SK-N-MC (cell line): ENCODE measurements at regions not wholly inside any gene's neighbourhood (a gene's known extent, or its start where the extent isn't known, plus 50 kb on each side); places are given as distances from the start of the nearest gene placed in this dataset.
"Not testable (repeated sequence)": the region's sequence is repeated elsewhere in the genome, so short reads cannot be mapped to it uniquely, and the experiment has no call there.

Experiments used
- DNase-seq: peaks from one replicate; pipeline ENCODE4 v3.0.0-alpha.2; 2011; ENCODE audit warnings: low read depth, low spot score
- H3K27ac ChIP-seq: fragments of 200-600 bp; sonication (generic); 2 replicates; pipeline ENCODE4 v1.5.1; 2016; ENCODE audit warnings: mixed run types
- H3K36me3 ChIP-seq: fragments of 200-600 bp; sonication (generic); 2 replicates; pipeline ENCODE4 v1.6.1; 2017; ENCODE audit warnings: antibody characterized with exemption, low read length, mixed read lengths; ENCODE audit not compliant: insufficient read depth
- H3K4me3 ChIP-seq: fragments of 200-600 bp; sonication (generic); 2 replicates; pipeline ENCODE4 v1.5.1; 2016
- H3K9ac ChIP-seq: fragments of 200-600 bp; sonication (generic); 2 replicates; pipeline ENCODE4 v1.8.0; 2017; ENCODE audit warnings: mixed run types, mixed read lengths; ENCODE audit not compliant: insufficient read length
- H3K9me3 ChIP-seq: fragments of 200-600 bp; sonication (generic); 2 replicates; pipeline ENCODE4 v1.6.1; 2017; ENCODE audit warnings: low read depth, mild to moderate bottlenecking, antibody characterized with exemption, low read length, moderate library complexity, mixed read lengths
- EZH2 ChIP-seq: fragments of 200-600 bp; sonication (generic); IDR thresholded peaks from one replicate; pipeline ENCODE4 v1.6.1; 2017; ENCODE audit warnings: antibody characterized with exemption
- FOXP2 ChIP-seq: optimal IDR thresholded peaks from 2 replicates; pipeline ENCODE3; 2011; ENCODE audit warnings: mild to moderate bottlenecking, moderate library complexity; ENCODE audit not compliant: insufficient read depth; ENCODE audit errors: extremely low read length, control extremely low read depth
- POLR2AphosphoS5 ChIP-seq: IDR thresholded peaks from 2 replicates; pipeline ENCODE4 v1.6.1; 2012; ENCODE audit warnings: mild to moderate bottlenecking, low read depth, low read length, borderline replicate concordance

DNA sequence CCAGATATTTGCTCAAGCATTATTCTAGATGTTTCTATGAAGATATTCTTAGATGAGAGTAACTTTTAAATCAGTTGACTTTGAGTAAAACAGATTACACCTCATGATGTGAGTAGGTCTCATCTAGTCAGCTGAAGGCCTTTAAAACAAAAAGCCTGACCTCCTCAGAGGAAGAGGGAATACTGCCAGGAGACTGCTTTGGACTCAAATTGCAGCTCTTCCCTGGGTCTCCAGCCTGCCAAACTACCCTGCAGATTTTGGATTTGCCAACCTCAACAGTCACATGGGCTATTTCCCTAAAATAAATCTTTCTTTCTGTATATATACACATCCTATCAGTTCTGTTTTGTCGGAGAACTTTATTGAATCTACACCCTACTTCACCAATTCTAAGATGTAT lies 182.5 kb upstream of the TENT5A start:
- Histone ChIP-seq H3K9me3 (no peaks in the 10 kb centered on the region), H3K36me3 (no peaks in the 10 kb centered on the region), H3K9ac (no peak overlapping the region), H3K27ac (no peak overlapping the region), H3K4me3 (no peak overlapping the region)
- DNase-seq, result no peak
- no peak for TF ChIP-seq POLR2AphosphoS5
- TF ChIP-seq EZH2, result no peak
- TF ChIP-seq FOXP2, result no peak

DNA sequence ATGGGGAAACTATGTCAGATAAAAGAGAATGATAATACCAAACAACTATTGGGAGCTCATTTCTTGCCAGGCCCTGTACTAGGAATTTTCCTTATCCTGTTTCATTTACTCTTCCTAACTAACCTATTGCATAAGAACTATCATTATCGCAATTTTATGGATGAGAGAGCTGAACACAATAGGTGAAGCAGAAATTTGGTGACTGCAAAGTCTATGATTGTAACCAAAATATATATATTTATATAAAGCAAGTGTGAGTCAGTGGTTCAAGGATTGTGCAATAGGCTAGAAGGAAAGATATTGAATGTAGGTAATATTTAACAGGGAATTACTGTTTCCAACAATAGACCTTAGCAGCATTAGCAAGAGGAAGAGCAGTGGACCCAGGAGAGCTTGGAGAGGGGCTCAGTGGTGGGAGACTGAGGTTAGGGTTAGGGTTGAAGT lies 181.1 kb upstream of the TENT5A start:
- no peaks in the 10 kb centered on the region for H3K36me3 ChIP-seq
- no peak for DNase-seq
- TF ChIP-seq POLR2AphosphoS5 (no peak), EZH2 (no peak), FOXP2 (no peak)
- H3K4me3 ChIP-seq, result no peak overlapping the region
- H3K9ac ChIP-seq, result no peak overlapping the region
- no peak overlapping the region for H3K27ac ChIP-seq
- H3K9me3 ChIP-seq, result no peaks in the 10 kb centered on the region

DNA sequence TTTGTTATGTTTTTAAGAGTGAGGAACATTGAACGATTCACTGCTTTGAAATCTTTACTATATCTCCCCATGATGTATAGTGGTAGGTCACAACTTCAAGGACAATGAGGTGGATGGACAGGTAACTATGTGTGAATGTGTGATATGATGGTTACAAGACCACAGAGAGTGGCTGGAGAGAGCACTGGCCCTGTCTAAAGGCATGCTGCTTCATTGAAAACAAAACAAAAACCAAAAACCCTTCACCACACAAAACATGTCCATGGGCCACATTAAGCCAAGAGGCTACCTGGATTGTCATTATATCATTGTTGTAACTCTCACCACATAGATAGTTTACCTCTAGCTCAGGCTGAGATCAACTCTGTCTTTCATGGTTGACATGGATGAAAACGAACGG lies 180.6 kb upstream of the TENT5A start:
- H3K36me3 ChIP-seq, result no peaks in the 10 kb centered on the region
- no peak overlapping the region for H3K4me3 ChIP-seq
- H3K27ac ChIP-seq, result no peak overlapping the region
- DNase-seq, result no peak
- H3K9ac ChIP-seq, result no peak overlapping the region
- no peaks in the 10 kb centered on the region for H3K9me3 ChIP-seq
- TF ChIP-seq FOXP2, result no peak
- no peak for TF ChIP-seq EZH2
- TF ChIP-seq POLR2AphosphoS5, result no peak

DNA sequence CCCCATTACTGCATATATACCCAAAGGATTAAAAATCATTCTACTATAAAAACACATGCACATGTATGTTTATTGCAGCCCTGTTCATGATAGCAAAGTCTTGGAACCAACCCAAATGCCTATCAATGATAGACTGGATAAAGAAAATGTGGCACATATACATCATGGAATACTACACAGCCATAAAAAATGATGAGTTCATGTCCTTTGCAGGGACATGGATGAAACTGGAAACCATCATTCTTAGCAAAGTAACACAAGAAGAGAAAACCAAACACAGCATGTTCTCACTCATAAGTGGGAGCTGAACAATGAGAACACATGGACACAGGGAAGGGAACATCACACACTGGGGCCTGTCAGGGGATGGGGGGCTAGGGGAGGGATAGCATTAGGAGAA lies 180.0 kb upstream of the TENT5A start:
- not testable (repeated sequence) for DNase-seq, H3K27ac ChIP-seq, H3K4me3 ChIP-seq, H3K9ac ChIP-seq, H3K36me3 ChIP-seq, H3K9me3 ChIP-seq

DNA sequence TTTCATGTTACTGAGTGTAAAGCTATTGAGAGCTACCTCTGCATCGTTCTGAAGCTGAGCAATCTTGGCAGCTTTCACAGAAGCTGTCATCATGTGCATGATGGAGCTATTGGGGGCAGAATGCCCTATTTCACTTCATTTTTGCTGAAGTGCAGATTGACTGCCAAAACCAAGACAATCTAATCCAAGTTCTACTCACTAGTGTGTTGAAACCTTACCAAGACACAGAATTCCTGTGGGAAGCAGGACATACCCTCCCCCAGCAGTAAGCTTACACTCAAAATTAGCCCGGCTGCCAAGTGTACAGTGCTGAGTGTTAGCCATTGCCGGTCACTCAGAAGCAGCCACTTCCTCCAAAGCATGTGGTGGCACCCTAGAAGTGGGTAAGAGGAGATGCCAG lies 177.3 kb upstream of the TENT5A start:
- H3K27ac ChIP-seq, result no peak overlapping the region
- no peaks in the 10 kb centered on the region for H3K9me3 ChIP-seq
- H3K4me3 ChIP-seq, result no peak overlapping the region
- no peak for DNase-seq
- no peaks in the 10 kb centered on the region for H3K36me3 ChIP-seq
- H3K9ac ChIP-seq, result no peak overlapping the region
- no peak for TF ChIP-seq FOXP2
- no peak for TF ChIP-seq EZH2
- no peak for TF ChIP-seq POLR2AphosphoS5

DNA sequence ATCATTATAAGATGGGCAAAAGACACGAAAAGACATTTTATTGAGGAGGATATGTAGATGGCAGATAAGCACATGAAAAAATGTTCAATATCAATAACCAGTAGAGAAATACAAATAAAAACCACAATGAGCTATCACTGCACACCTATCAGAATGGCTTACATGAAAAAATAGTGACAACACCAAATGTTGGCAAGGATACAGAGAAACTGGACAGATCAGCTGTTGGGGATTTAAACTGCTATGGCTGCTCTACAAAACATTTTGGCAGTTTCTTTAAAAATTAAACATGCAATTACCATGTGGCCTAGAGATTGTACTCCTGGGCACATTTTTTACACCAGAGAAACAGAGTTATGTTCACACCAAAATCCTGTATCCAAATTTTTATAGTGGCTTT lies 172.7 kb upstream of the TENT5A start:
- Histone ChIP-seq H3K9ac (no peak overlapping the region), H3K27ac (no peak overlapping the region), H3K36me3 (no peaks in the 10 kb centered on the region), H3K4me3 (no peak overlapping the region), H3K9me3 (0 out of 2 replicates have a peak, but pooled peaks cover 4% of the 10 kb centered on the region)
- TF ChIP-seq POLR2AphosphoS5 (no peak), FOXP2 (no peak), EZH2 (no peak)
- no peak for DNase-seq

DNA sequence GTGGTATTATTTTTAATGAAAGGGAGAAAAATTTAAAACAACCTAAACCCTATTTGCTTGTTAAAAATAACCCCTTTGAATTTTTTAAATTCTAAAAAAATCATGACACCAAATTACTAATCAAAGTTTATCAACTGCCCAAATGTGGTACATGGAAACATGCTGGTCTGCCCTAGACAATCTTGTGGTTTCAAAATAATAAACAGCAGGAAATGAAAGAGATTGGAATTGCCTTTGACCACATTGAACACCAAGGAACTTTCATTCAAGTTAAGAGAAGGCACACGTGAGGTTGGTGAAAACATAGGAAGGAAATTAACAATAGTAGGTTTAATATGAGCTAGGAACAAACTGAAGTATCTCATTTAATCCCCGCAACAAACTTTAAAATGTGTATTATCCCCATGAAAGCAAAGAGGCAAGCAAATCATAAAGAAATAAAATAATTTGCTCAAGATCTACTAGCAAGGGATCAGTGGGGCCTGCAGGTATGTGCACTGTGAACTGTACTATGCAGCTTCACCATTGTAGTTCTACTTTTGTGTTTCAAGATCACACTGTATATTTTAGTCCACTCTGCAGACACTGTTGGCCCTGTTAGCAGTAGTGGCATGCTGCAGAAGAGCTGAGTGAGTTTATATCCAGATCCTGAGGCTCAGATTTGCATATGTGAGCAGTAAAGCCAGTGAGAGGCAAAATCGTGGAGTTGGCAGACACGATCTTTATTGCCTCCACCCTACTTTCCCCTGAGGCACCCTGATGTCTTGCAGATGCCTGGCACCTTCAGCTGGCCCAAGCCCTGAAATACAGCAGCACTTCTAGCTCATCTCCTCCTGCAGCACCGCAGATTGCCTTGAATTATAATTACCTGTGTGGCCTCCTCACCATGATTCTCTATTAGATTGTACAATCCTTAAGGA lies 157.8 kb upstream of the TENT5A start:
- H3K9me3 ChIP-seq, result no peaks in the 10 kb centered on the region
- no peaks in the 10 kb centered on the region for H3K36me3 ChIP-seq
- peak; percentile 28 for DNase-seq
- H3K9ac ChIP-seq, result no peak overlapping the region
- peak overlapping the region; percentile 72 for H3K27ac ChIP-seq
- peak overlapping the region; percentile 25; the same call in 1 of the 2 replicates for H3K4me3 ChIP-seq
- TF ChIP-seq EZH2, result no peak
- no peak for TF ChIP-seq FOXP2
- no peak for TF ChIP-seq POLR2AphosphoS5

DNA sequence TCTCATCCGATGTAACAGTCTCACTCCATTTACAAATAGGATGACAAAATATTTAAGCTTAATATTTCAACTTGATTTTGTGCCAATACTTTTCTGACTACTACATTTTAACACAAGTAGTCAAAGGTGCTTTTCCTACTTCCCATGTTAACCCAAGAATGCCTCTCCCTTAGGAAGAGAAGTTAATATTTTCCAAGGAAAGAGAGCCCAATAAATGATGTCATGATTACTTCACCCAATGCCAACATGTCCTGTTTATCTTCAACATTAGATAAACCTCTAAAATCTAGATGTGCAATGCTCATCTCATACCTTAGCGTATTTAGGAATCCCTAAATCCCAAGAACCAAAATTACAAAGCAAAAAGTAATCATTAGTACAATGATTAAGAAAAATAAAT lies 156.7 kb upstream of the TENT5A start:
- Histone ChIP-seq H3K4me3 (no peak overlapping the region), H3K9me3 (no peaks in the 10 kb centered on the region), H3K27ac (no peak overlapping the region), H3K9ac (no peak overlapping the region), H3K36me3 (no peaks in the 10 kb centered on the region)
- no peak for TF ChIP-seq EZH2
- no peak for TF ChIP-seq POLR2AphosphoS5
- TF ChIP-seq FOXP2, result no peak
- no peak for DNase-seq
